LoVo (cell line): ENCODE measurements at regions not wholly inside any gene's neighbourhood (a gene's known extent, or its start where the extent isn't known, plus 50 kb on each side); places are given as distances from the start of the nearest gene placed in this dataset.

Source experiments
- DNase-seq: peaks from one replicate; pipeline ENCODE4 v3.0.0-alpha.2; 2016; ENCODE audit warnings: low spot score

- DNase-seq, result no peak
These were observed 88.4 kb upstream of the SLC25A13 start for GRCh38 chr7:96410126-96410839.

DNA sequence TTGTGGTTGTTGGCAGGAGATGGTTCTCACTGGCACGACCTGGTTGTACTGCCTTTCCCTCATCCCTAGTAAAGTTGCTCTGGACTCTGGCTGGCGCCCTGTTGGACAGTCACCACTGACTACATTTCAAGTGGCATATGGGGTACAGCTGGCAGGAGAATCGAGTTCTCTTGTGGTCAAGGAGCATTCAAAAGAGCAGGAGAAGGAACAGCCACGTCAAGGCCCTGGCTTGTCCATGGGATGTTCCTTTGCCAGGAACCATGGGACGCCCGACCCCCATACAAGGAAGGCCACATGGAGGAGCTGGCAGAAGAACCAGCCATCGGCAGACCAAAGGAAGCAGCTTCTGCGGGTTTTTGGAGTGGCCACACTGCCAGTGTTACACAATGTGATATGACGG, 87.0 kb upstream of the SLC25A13 start:
- DNase-seq, result no peak

GRCh38 chr7:96407427-96407826, 85.5 kb upstream of the SLC25A13 start:
- DNase-seq, result no peak

- no peak for DNase-seq
These were observed 81.0 kb upstream of the SLC25A13 start for GRCh38 chr7:96402913-96403312.

- no peak for DNase-seq
These were observed 79.3 kb upstream of the SLC25A13 start for GRCh38 chr7:96401200-96401599.

DNA sequence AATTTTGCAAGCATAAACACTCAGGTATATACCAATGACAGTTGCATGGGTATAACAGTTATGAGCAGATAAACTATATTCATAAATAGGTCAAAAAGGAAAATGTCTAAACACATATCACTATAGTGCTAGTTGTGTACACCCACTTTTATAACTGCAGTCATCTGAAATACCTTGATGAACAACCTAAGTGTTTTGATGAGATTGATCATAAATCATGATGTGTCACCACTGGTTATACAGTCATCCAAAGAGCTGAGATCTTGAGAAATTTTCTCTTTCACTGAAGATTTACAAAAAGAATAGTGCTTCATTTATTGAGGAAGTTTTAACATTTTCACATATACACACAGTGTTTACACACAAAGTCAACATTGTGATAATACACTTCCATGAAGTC, 78.6 kb upstream of the SLC25A13 start:
- DNase-seq, result no peak

GRCh38 chr7:96400001-96400400, 78.1 kb upstream of the SLC25A13 start:
- no peak for DNase-seq

- DNase-seq, result no peak
These were observed 76.2 kb upstream of the SLC25A13 start for GRCh38 chr7:96397936-96398598.

DNA sequence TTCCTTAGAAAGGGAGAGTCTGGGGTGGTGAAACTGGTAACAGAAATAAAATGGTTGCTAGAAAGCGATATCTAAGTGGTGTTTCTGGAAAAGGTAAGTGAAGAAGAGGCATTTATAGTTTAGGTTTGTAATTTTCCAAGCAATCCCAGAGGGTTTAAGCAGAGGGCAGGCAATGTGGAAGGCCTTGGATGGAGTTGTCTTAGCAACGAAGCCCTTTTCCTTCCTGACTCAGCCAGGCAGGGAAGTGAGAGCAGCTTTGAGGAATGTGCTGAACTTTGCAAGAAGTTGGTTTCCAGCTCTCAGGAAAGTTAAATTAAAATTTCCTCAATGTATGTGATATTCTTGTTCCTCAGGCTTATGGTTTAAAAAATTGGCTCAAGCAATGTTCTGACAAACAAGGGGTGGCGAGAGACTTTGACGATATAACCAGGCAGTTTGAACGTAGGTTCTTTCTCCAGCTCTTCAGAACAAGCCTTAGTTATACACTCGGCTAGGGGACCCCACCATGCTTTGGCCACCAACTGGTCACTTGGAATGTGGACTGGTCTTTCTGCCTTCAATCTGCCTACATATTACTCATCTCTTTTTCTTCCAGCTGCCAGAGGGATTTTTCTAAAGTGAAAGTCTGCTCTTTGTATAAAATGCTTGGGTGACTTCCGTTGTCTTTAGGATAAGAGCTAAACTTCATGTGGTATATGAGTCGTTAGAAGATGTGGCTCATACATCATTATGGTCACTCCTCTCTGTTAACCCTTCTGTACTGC, 66.9 kb upstream of the SLC25A13 start:
- DNase-seq, result no peak

- no peak for DNase-seq
These were observed 66.3 kb upstream of the SLC25A13 start for GRCh38 chr7:96388166-96388565.

GRCh38 chr7:96380111-96380512, 58.2 kb upstream of the SLC25A13 start:
- DNase-seq, result no peak

GRCh38 chr7:96377399-96377798, 55.5 kb upstream of the SLC25A13 start:
- no peak for DNase-seq
